Liver (tissue), 8 donors: ENCODE measurements at regions not wholly inside any gene's neighbourhood (a gene's known extent, or its start where the extent isn't known, plus 50 kb on each side); places are given as distances from the start of the nearest gene placed in this dataset.

Source experiments
- DNase-seq: peaks from one replicate; pipeline ENCODE4 v3.0.0-alpha.2; 2017; ENCODE audit warnings: low spot score
- H3K27ac ChIP-seq, 2 donors: one replicate each; pipeline ENCODE4 v1.7.0; 2013; ENCODE audit warnings: inconsistent platforms in 2 of 2, low read length in 2 of 2, control low read depth in 1 of 2, low read depth in 1 of 2, mild to moderate bottlenecking in 1 of 2
- H3K27me3 ChIP-seq, 4 donors: one replicate each; pipeline versions ENCODE4 v1.6.1 to v1.7.0; 2013; ENCODE audit warnings: low read length in 3 of 4, inconsistent platforms in 1 of 4, mild to moderate bottlenecking in 1 of 4, moderate library complexity in 1 of 4; ENCODE audit not compliant: control insufficient read depth in 4 of 4, insufficient read depth in 4 of 4
- H3K36me3 ChIP-seq, 4 donors: one replicate each; pipeline versions ENCODE4 v1.6.1 to v1.7.0; 2013; ENCODE audit warnings: low read length in 3 of 4, mild to moderate bottlenecking in 3 of 4, low read depth in 1 of 4, moderate library complexity in 1 of 4; ENCODE audit not compliant: control insufficient read depth in 4 of 4, insufficient read depth in 3 of 4
- H3K4me1 ChIP-seq, 4 donors: one replicate each; pipeline versions ENCODE4 v1.6.1 to v1.7.0; 2013; ENCODE audit warnings: low read length in 3 of 4, mild to moderate bottlenecking in 3 of 4, moderate library complexity in 1 of 4; ENCODE audit not compliant: control insufficient read depth in 4 of 4, insufficient read depth in 4 of 4
- H3K4me3 ChIP-seq, 3 donors: one replicate each; pipeline versions ENCODE4 v1.6.1 to v1.7.0; 2013; ENCODE audit warnings: low read length in 3 of 3, control low read depth in 1 of 3, low read depth in 1 of 3, mild to moderate bottlenecking in 1 of 3
- H3K9ac ChIP-seq, 2 donors: one replicate each; pipeline ENCODE4 v1.7.0; 2013; ENCODE audit warnings: low read length in 2 of 2, mild to moderate bottlenecking in 2 of 2, moderate library complexity in 2 of 2, control low read depth in 1 of 2, low read depth in 1 of 2
- H3K9me3 ChIP-seq, 4 donors: one replicate each; pipeline versions ENCODE4 v1.6.1 to v1.7.0; 2013; ENCODE audit warnings: low read length in 3 of 4; ENCODE audit not compliant: control insufficient read depth in 4 of 4
- EGR1 ChIP-seq, 2 donors: IDR thresholded peaks; 2 replicates each; pipeline ENCODE4 v1.6.1; 2016 to 2018; ENCODE audit warnings: antibody characterized with exemption in 2 of 2, low read depth in 2 of 2
- FOXA1 ChIP-seq: IDR thresholded peaks from 2 replicates; pipeline ENCODE4 v1.6.1; 2016; ENCODE audit warnings: antibody characterized with exemption
- FOXA2 ChIP-seq: IDR thresholded peaks from 2 replicates; pipeline ENCODE4 v1.6.1; 2016; ENCODE audit warnings: antibody characterized with exemption
- GABPA ChIP-seq, 2 donors: IDR thresholded peaks in 1 of 2; conservative IDR thresholded peaks in 1 of 2; 2 replicates each; pipeline ENCODE4 v1.6.1; 2016; ENCODE audit warnings: antibody characterized with exemption in 2 of 2, mild to moderate bottlenecking in 1 of 2, moderate library complexity in 1 of 2
- HNF4A ChIP-seq, 2 donors: conservative IDR thresholded peaks; 2 replicates each; pipeline ENCODE4 v1.6.1; 2016; ENCODE audit warnings: antibody characterized with exemption in 2 of 2, mild to moderate bottlenecking in 2 of 2
- JUND ChIP-seq, 2 donors: IDR thresholded peaks; 2 replicates each; pipeline ENCODE4 v1.6.1; 2016; ENCODE audit warnings: antibody characterized with exemption in 2 of 2
- NR2F2 ChIP-seq: IDR thresholded peaks from 2 replicates; pipeline ENCODE4 v1.6.1; 2016; ENCODE audit warnings: antibody characterized with exemption
- RAD21 ChIP-seq, 2 donors: IDR thresholded peaks; 2 replicates each; pipeline ENCODE4 v1.6.1; 2016; ENCODE audit warnings: antibody characterized with exemption in 2 of 2, mild to moderate bottlenecking in 2 of 2
- TAF1 ChIP-seq: conservative IDR thresholded peaks from 2 replicates; pipeline ENCODE4 v1.6.1; 2016; ENCODE audit warnings: antibody characterized with exemption, mild to moderate bottlenecking
- WGBS: extraction: QIAGEN DNeasy Blood & Tissue Kit; methylation state at CpG from one replicate; pipeline ENCODE4 v1.1.7; 2013; 5-methylcytosine and 5-hydroxymethylcytosine counted together
- TF ChIP-seq, protein P1 (sequence below): IDR thresholded peaks from 2 replicates; pipeline ENCODE4 v1.6.1; 2016; ENCODE audit warnings: antibody characterized with exemption
- TF ChIP-seq, protein P2 (sequence below): fragments of 150-350 bp; IDR thresholded peaks from 2 replicates; pipeline ENCODE4 v1.5.1; 2017; ENCODE audit warnings: improper control_type of control experiment, low read depth, low read length; ENCODE audit not compliant: missing input control
- TF ChIP-seq, protein P3 (sequence below): IDR thresholded peaks from 2 replicates; pipeline ENCODE4 v1.6.1; 2016; ENCODE audit warnings: antibody characterized with exemption
- TF ChIP-seq, protein P4 (sequence below): IDR thresholded peaks from 2 replicates; pipeline ENCODE4 v1.6.1; 2016; ENCODE audit warnings: antibody characterized with exemption
- donor health status: healthy.
- donor health status: healthy.
- donor health status: healthy.
- donor health status: healthy.
- donor health status: healthy.

DNA sequence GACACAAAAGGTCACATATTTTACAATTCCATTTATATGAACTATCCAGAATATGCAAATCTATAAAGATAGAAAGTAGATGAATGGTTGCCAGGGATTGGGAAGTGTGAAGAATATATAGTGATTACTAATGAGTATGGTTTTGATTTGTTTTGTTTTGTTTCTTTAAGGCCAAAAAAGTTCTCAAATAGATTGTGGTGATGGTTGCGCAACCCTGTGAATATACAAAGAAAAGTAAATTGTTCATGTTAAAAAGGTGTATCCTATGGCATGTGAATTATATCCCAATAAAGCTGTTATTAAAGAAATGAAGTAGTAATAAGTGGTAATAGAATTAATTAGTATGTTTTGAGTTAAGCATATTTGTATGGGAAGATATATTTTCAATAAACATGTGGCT lies 431.8 kb upstream of the CNTN4 start (continued):
- TF ChIP-seq, protein P1, sequence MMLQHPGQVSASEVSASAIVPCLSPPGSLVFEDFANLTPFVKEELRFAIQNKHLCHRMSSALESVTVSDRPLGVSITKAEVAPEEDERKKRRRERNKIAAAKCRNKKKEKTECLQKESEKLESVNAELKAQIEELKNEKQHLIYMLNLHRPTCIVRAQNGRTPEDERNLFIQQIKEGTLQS, result no peak
- no peak for TF ChIP-seq JUND (IDR thresholded peaks at IDR 0.05)

DNA sequence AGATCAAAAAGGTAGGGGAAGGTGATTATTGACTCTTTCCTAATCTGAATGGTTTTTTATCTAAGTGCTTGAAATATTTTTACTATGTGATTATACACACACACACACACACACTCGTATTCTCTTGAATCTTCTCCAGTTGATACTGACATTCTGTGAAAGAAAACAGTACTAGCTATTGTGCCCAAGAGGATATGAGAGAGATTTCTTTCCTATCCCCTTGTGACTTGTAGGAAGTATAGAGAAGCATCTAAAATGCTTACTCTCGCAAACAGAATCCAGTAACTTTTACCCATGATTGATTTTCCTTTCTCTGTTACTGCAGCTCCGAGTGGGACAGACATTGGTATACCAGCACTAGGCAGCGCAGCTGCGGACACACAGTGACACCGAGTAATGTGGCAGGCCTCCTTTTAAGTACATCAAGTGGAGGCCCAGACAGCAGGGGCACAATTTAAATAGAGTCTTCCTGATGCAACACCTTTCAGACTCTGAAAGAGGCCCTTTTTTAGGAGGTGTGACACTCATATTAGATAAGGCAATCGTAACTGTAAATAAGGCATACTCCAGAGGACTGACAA lies 421.0 kb upstream of the CNTN4 start:
- Histone ChIP-seq H3K9ac (no peak overlapping the region), H3K27me3 (no peaks in the 10 kb centered on the region), H3K4me1 (no peaks in the 10 kb centered on the region), H3K36me3 (no peaks in the 10 kb centered on the region), H3K9me3 (peaks cover 0 to 3% (median 0%) of the 10 kb centered on the region in 4 donors), H3K27ac (no peak overlapping the region), H3K4me3 (no peak overlapping the region)
- WGBS, result 64% methylated on average over 7 of the region's 7 CpGs
- no peak for DNase-seq
- TF ChIP-seq, protein P2, sequence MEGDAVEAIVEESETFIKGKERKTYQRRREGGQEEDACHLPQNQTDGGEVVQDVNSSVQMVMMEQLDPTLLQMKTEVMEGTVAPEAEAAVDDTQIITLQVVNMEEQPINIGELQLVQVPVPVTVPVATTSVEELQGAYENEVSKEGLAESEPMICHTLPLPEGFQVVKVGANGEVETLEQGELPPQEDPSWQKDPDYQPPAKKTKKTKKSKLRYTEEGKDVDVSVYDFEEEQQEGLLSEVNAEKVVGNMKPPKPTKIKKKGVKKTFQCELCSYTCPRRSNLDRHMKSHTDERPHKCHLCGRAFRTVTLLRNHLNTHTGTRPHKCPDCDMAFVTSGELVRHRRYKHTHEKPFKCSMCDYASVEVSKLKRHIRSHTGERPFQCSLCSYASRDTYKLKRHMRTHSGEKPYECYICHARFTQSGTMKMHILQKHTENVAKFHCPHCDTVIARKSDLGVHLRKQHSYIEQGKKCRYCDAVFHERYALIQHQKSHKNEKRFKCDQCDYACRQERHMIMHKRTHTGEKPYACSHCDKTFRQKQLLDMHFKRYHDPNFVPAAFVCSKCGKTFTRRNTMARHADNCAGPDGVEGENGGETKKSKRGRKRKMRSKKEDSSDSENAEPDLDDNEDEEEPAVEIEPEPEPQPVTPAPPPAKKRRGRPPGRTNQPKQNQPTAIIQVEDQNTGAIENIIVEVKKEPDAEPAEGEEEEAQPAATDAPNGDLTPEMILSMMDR, result no peak
- TF ChIP-seq FOXA2 (no peak), EGR1 (IDR thresholded peaks at IDR 0.05; ENCODE audit: low read depth in 2 of 2) (no peak), HNF4A (conservative IDR thresholded peaks at IDR 0.05) (no peak), FOXA1 (no peak), NR2F2 (no peak), RAD21 (IDR thresholded peaks at IDR 0.05) (no peak), GABPA (IDR thresholded peaks at IDR 0.05 in 1 of 2, conservative IDR thresholded peaks at IDR 0.05 in 1 of 2) (no peak), TAF1 (no peak), JUND (IDR thresholded peaks at IDR 0.05) (no peak)
- TF ChIP-seq, protein P3, sequence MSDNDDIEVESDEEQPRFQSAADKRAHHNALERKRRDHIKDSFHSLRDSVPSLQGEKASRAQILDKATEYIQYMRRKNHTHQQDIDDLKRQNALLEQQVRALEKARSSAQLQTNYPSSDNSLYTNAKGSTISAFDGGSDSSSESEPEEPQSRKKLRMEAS, result no peak
- TF ChIP-seq, protein P1, result no peak

DNA sequence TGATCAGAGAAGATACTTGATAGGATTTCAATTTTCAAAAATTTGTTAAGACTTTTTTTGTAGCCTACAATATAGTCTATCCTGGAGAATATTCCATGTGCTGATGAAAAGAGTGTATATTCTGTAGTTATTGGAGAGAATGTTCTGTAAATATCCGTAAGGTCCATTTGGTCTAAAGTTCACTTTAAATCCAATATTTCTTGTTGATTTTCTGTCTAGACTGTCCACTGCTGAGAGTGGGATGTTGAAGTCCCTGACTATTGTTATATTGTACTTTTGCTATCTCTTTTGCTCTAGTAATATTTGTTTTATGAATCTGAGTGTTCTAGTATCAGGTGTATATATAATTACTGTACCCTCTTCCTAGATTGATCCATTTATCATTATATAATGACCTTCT lies 406.2 kb upstream of the CNTN4 start:
- no peak for DNase-seq
- TF ChIP-seq FOXA1, result peak; percentile 16
- TF ChIP-seq, protein P2, result no peak
- TF ChIP-seq FOXA2, result peak; percentile 66
- TF ChIP-seq HNF4A (conservative IDR thresholded peaks at IDR 0.05), result peak; percentile 57 to 72
- TF ChIP-seq, protein P1, result no peak
- TF ChIP-seq, protein P3, result no peak
- TF ChIP-seq, protein P4, sequence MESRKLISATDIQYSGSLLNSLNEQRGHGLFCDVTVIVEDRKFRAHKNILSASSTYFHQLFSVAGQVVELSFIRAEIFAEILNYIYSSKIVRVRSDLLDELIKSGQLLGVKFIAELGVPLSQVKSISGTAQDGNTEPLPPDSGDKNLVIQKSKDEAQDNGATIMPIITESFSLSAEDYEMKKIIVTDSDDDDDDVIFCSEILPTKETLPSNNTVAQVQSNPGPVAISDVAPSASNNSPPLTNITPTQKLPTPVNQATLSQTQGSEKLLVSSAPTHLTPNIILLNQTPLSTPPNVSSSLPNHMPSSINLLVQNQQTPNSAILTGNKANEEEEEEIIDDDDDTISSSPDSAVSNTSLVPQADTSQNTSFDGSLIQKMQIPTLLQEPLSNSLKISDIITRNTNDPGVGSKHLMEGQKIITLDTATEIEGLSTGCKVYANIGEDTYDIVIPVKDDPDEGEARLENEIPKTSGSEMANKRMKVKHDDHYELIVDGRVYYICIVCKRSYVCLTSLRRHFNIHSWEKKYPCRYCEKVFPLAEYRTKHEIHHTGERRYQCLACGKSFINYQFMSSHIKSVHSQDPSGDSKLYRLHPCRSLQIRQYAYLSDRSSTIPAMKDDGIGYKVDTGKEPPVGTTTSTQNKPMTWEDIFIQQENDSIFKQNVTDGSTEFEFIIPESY, result no peak
- Histone ChIP-seq H3K4me3 (no peak overlapping the region), H3K27me3 (no peaks in the 10 kb centered on the region), H3K4me1 (peaks cover 0 to 3% (median 2%) of the 10 kb centered on the region in 4 donors), H3K27ac (no peak overlapping the region), H3K9ac (no peak overlapping the region), H3K36me3 (no peaks in the 10 kb centered on the region), H3K9me3 (no peaks in the 10 kb centered on the region)
- WGBS, result 38% methylated on average over 1 of the region's 1 CpG
